WERI-Rb-1 (cell line): ENCODE measurements at regions not wholly inside any gene's neighbourhood (a gene's known extent, or its start where the extent isn't known, plus 50 kb on each side); places are given as distances from the start of the nearest gene placed in this dataset.

Experiments
- DNase-seq: peaks from one replicate; pipeline ENCODE4 v3.0.0-alpha.2; 2020
- H3K27ac ChIP-seq: fragments of 250-450 bp; sonication (Bioruptor Pico); 2 replicates; pipeline ENCODE4 v1.5.1; 2020; ENCODE audit warnings: mild to moderate bottlenecking, moderate library complexity
- H3K27me3 ChIP-seq: fragments of 250-450 bp; sonication (Bioruptor Pico); 2 replicates; pipeline ENCODE4 v1.5.1; 2021; ENCODE audit warnings: mild to moderate bottlenecking, low read depth, moderate library complexity; ENCODE audit not compliant: insufficient read depth, severe bottlenecking
- H3K36me3 ChIP-seq: fragments of 250-450 bp; sonication (Bioruptor Pico); 2 replicates; pipeline ENCODE4 v1.5.1; 2020; ENCODE audit warnings: mild to moderate bottlenecking, moderate library complexity
- H3K4me3 ChIP-seq: 2 replicates; pipeline ENCODE4 v1.5.1; 2011; ENCODE audit warnings: low read depth, mild to moderate bottlenecking, control low read depth, low read length
- H3K9me3 ChIP-seq: fragments of 250-450 bp; sonication (Bioruptor Pico); 2 replicates; pipeline ENCODE4 v1.5.1; 2021; ENCODE audit warnings: mild to moderate bottlenecking, moderate library complexity; ENCODE audit not compliant: severe bottlenecking
- TF ChIP-seq, protein P1 (sequence below): IDR thresholded peaks from 2 replicates; pipeline ENCODE4 v1.5.1; 2011; ENCODE audit warnings: low read depth, mild to moderate bottlenecking, control low read depth, inconsistent platforms, low read length

GRCh38 chr9:107760469-107761242, 271.1 kb upstream of the KLF4 start:
- Histone ChIP-seq H3K36me3 (no peaks in the 10 kb centered on the region), H3K27ac (no peak overlapping the region), H3K27me3 (peaks cover 55% of the 10 kb centered on the region), H3K9me3 (peaks cover 4% of the 10 kb centered on the region), H3K4me3 (no peak overlapping the region)
- no peak for DNase-seq
- TF ChIP-seq, protein P1, sequence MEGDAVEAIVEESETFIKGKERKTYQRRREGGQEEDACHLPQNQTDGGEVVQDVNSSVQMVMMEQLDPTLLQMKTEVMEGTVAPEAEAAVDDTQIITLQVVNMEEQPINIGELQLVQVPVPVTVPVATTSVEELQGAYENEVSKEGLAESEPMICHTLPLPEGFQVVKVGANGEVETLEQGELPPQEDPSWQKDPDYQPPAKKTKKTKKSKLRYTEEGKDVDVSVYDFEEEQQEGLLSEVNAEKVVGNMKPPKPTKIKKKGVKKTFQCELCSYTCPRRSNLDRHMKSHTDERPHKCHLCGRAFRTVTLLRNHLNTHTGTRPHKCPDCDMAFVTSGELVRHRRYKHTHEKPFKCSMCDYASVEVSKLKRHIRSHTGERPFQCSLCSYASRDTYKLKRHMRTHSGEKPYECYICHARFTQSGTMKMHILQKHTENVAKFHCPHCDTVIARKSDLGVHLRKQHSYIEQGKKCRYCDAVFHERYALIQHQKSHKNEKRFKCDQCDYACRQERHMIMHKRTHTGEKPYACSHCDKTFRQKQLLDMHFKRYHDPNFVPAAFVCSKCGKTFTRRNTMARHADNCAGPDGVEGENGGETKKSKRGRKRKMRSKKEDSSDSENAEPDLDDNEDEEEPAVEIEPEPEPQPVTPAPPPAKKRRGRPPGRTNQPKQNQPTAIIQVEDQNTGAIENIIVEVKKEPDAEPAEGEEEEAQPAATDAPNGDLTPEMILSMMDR = no peak

DNA sequence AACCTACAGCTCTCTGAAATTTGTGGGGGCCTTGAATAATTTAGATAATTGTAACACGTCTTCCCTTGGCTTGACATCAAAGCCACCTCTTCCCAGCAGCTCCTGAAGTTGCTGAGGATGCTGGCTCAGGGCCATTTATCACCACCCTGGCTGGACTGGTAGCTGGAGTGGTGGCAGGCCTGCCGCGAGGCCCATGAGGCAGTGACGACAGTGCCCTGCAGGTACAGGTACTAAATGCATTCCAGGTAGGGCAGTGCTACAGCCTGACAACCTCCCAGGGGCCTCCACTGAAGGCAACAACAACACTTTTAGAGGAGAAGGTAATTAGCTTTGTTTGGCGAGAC, 270.2 kb upstream of the KLF4 start:
- no peak overlapping the region for H3K27ac ChIP-seq
- no peak overlapping the region for H3K4me3 ChIP-seq
- H3K36me3 ChIP-seq = no peaks in the 10 kb centered on the region
- peaks cover 4% of the 10 kb centered on the region for H3K9me3 ChIP-seq
- TF ChIP-seq, protein P1 = no peak
- H3K27me3 ChIP-seq = peaks cover 59% of the 10 kb centered on the region
- DNase-seq = no peak

DNA sequence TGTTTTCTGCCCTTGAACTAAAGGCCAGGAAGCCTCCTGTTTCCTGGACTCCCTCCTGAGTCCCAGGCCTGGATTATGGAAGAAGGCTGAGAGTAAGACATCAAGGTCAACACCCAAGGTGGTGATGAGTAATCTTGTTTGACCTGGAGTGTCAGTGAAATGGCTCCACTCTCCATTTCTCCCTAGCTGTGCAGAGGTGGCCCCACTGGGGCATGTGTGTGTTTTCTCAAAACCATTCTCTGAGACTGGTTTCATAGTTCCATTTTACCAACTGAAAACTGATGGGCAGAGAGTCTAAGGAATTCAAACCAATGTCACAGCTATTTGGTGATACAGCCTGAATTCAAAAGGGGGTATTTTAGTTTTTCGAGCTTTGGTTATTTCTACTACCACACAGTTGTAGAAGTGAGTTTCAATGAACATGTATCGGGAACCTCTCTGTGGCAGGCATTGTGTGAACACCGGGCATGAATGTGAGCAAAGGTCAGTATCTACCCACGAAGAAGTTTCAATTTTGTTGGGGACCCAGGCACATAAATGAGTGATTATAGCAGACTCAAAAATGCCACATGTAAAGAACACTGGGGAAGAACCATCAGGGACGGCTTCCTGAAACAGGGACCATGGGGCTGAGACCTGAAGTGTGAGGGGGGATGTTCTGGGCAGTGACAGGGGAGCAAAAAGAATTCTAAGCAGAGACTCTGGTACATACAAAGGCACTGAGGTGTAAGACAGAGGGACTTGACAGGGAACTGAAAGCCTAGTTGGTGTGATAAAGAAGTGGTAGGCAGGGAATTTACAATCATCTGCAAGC, 269.6 kb upstream of the KLF4 start:
- Histone ChIP-seq H3K36me3 (no peaks in the 10 kb centered on the region), H3K27ac (no peak overlapping the region), H3K4me3 (no peak overlapping the region), H3K27me3 (peaks cover 64% of the 10 kb centered on the region), H3K9me3 (peaks cover 4% of the 10 kb centered on the region)
- TF ChIP-seq, protein P1 = no peak
- no peak for DNase-seq

DNA sequence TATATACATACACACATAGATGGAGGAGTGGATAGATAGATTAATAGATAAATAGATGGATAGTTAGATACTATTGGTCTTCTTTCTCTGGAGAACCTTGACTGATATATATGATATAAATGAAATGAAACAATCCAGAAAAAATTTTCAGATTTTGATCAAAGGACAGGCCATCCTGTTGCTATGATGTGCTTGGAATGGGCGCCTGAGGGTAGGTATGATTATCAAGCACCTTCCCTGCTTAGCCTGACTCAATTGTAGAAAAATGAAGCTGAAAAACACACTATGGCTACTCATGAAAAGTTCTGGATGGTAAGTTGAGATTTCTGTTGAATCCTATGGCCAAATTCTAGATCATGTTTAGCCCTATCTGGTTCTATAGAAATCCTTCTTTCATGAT, 266.5 kb upstream of the KLF4 start:
- H3K36me3 ChIP-seq = no peaks in the 10 kb centered on the region
- peaks cover 74% of the 10 kb centered on the region for H3K27me3 ChIP-seq
- TF ChIP-seq, protein P1 = no peak
- no peaks in the 10 kb centered on the region for H3K9me3 ChIP-seq
- H3K27ac ChIP-seq = no peak overlapping the region
- no peak for DNase-seq
- H3K4me3 ChIP-seq = no peak overlapping the region

DNA sequence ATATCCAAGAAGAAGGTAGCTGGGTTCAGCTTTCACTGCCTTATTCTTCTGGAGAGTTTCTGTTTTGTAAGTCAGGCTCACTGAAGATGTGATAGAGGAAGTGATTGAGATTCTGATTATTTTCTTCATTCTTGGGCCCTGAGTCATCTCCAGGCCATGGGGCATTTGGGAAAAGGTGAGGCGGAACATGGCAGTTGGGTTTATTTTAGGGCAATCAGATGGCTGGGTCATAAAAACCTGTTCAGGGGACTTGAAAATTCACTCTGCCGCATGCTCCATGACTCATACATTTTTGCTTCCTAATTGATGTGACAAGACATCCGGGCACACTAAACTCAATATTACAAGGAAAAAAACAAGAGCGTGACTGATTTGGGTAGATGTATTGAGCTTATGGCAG, 265.7 kb upstream of the KLF4 start:
- Histone ChIP-seq H3K36me3 (no peaks in the 10 kb centered on the region), H3K27ac (no peak overlapping the region), H3K9me3 (no peaks in the 10 kb centered on the region), H3K4me3 (no peak overlapping the region), H3K27me3 (peaks cover 68% of the 10 kb centered on the region)
- TF ChIP-seq, protein P1 = no peak
- no peak for DNase-seq
